Gastrocnemius medialis (tissue), 4 donors: ENCODE measurements at regions not wholly inside any gene's neighbourhood (a gene's known extent, or its start where the extent isn't known, plus 50 kb on each side); places are given as distances from the start of the nearest gene placed in this dataset.

Experiments used
- ATAC-seq, 2 donors: fragments of 150-250 bp; one replicate each; pipeline ENCODE4 v1.9.1; 2016
- DNase-seq, 2 donors: peaks; one replicate each; pipeline ENCODE4 v3.0.0-alpha.2; 2019
- H3K27ac ChIP-seq, 4 donors: fragments of 200-600 bp; sonication (generic); 1 replicate in 1 of 4; 2 replicates in 3 of 4; pipeline ENCODE4 v1.5.1; 2016 to 2018; ENCODE audit warnings: mild to moderate bottlenecking in 2 of 4, moderate library complexity in 1 of 4
- H3K27me3 ChIP-seq, 3 donors: fragments of 200-600 bp; sonication (generic) in 2 of 3; 1 replicate in 1 of 3; 2 replicates in 2 of 3; pipeline versions ENCODE4 v1.5.1 to v1.6.0; 2016 to 2019; ENCODE audit warnings: mild to moderate bottlenecking in 1 of 3, moderate library complexity in 1 of 3
- H3K36me3 ChIP-seq, 2 donors: fragments of 200-600 bp; sonication (generic) in 1 of 2; one replicate each; pipeline ENCODE4 v1.5.1; 2017 to 2018
- H3K4me1 ChIP-seq, 2 donors: fragments of 200-600 bp; sonication (generic) in 1 of 2; one replicate each; pipeline ENCODE4 v1.5.1; 2016 to 2017; ENCODE audit warnings: mild to moderate bottlenecking in 2 of 2
- H3K4me3 ChIP-seq, 4 donors: fragments of 200-600 bp; sonication (generic) in 3 of 4; 1 replicate in 1 of 4; 2 replicates in 3 of 4; pipeline ENCODE4 v1.5.1; 2016 to 2019; ENCODE audit warnings: mild to moderate bottlenecking in 2 of 4
- H3K9me3 ChIP-seq, 3 donors: fragments of 200-600 bp; sonication (generic) in 2 of 3; 1 replicate in 1 of 3; 2 replicates in 2 of 3; pipeline ENCODE4 v1.5.1; 2016 to 2019
- POLR2A ChIP-seq, 2 donors: fragments of 450-650 bp; IDR thresholded peaks; one replicate each; pipeline ENCODE4 v1.6.1; 2017; ENCODE audit warnings: antibody characterized with exemption in 2 of 2, mild to moderate bottlenecking in 2 of 2, moderate library complexity in 2 of 2
- in situ Hi-C, 4 donors: fragments of 200-750 bp; cut with MboI; loops; one replicate each; pipeline versions ENCODE4 v1.15.0 to v1.8.0; 2017; ENCODE audit warnings: low sequenced_read_pairs in 4 of 4
- intact Hi-C: fragments of 100-400 bp; cut with DNase I; formaldehyde crosslinking; loops from one replicate; pipeline ENCODE4 v1.15.1; 2023; ENCODE audit warnings: low total_unique reads
- TF ChIP-seq, protein P1 (sequence below), 5 experiments: fragments of 450-650 bp in 3 of 5; fragments of 200-600 bp in 2 of 5; sonication (generic) in 2 of 5; IDR thresholded peaks in 4 of 5; conservative IDR thresholded peaks in 1 of 5; 1 replicate in 4 of 5; 2 replicates in 1 of 5; pipeline ENCODE4 v1.5.1; 2016 to 2019; ENCODE audit warnings: antibody characterized with exemption in 5 of 5, mild to moderate bottlenecking in 3 of 5, moderate library complexity in 3 of 5

DNA sequence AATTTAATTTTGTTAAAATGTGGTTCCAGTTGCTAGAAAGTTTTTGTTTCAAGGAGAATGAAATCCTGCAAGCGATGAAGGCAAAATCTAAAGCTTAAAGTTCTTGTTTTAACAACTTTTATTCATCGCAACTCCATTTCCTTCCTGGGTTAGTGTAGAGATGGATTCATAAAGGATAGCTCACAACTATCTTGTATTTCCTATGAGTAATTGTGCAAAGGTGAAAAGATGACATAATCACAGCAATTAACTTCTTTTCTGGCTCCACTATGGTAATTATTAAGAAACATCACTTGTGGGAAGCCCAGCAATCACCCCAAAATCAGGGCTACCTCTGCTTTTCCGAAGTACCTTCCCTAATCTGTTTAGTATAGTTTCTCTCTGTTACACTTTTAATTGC lies 80.8 kb upstream of the SEMA6A start:
- Histone ChIP-seq H3K27ac (no peak overlapping the region), H3K36me3 (no peaks in the 10 kb centered on the region), H3K27me3 (peaks cover 0 to under 1% (median 0%) of the 10 kb centered on the region in 3 donors), H3K9me3 (no peaks in the 10 kb centered on the region), H3K4me1 (peaks cover 4 to 6% of the 10 kb centered on the region in 2 donors), H3K4me3 (no peak overlapping the region)
- in situ Hi-C loops: no loop called here
- no peak for DNase-seq
- intact Hi-C loops: no loop called here
- no peak for ATAC-seq
- TF ChIP-seq POLR2A (IDR thresholded peaks at IDR 0.05): no peak
- TF ChIP-seq, protein P1, sequence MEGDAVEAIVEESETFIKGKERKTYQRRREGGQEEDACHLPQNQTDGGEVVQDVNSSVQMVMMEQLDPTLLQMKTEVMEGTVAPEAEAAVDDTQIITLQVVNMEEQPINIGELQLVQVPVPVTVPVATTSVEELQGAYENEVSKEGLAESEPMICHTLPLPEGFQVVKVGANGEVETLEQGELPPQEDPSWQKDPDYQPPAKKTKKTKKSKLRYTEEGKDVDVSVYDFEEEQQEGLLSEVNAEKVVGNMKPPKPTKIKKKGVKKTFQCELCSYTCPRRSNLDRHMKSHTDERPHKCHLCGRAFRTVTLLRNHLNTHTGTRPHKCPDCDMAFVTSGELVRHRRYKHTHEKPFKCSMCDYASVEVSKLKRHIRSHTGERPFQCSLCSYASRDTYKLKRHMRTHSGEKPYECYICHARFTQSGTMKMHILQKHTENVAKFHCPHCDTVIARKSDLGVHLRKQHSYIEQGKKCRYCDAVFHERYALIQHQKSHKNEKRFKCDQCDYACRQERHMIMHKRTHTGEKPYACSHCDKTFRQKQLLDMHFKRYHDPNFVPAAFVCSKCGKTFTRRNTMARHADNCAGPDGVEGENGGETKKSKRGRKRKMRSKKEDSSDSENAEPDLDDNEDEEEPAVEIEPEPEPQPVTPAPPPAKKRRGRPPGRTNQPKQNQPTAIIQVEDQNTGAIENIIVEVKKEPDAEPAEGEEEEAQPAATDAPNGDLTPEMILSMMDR (IDR thresholded peaks at IDR 0.05 in 4 of 5, conservative IDR thresholded peaks at IDR 0.05 in 1 of 5): no peak

DNA sequence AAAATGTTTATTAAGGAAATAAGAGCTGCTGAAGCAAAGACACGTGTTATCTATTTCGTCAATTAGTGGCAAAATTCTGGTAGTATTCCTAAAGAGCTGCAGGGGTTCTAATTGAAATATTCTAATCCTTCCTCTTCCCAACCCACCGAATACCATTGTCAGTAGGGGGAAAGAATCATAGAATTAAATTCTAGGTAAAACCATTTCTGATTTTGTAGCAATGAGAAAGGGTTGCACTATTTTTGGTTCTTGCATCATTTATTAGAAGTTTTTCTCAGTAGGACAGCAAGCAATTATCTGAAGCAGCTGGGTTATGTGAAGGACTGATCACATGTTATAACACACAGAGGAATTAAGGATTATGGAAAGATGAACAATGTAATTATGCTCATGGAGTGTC lies 80.3 kb upstream of the SEMA6A start:
- intact Hi-C loops (no loop called here), in situ Hi-C loops (no loop called here)
- Histone ChIP-seq H3K4me1 (peaks cover 4 to 6% of the 10 kb centered on the region in 2 donors), H3K9me3 (no peaks in the 10 kb centered on the region), H3K27me3 (peaks cover 0 to 4% (median 0%) of the 10 kb centered on the region in 3 donors), H3K4me3 (no peak overlapping the region), H3K27ac (no peak overlapping the region), H3K36me3 (no peaks in the 10 kb centered on the region)
- ATAC-seq (no peak), DNase-seq (no peak)
- TF ChIP-seq, protein P1 (IDR thresholded peaks at IDR 0.05 in 4 of 5, conservative IDR thresholded peaks at IDR 0.05 in 1 of 5): no peak
- TF ChIP-seq POLR2A (IDR thresholded peaks at IDR 0.05): no peak

DNA sequence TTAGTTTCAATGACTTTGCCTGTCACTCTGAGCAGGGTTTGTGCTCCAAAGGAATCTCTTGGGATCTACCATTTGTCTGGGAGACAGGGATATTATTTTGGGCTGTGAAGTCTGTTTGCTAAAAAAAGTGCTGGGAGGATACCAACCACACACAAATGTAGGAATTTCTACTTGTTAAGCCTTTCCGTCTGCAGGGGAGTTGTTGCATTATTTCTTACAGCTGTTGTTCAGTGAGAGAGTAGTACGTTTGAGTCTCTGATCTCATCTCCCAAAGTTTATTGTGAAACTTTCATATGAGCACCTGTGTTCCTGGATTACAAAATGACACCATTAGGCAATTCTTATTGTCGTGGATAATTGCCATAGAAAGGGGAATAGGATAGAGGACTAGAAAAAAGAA lies 78.3 kb upstream of the SEMA6A start:
- intact Hi-C loops (loop anchor here (2.0 kb wide), 2 partner anchors 78 to 118 kb away; partner anchors contain the start of gene SEMA6A), in situ Hi-C loops (no loop called here)
- H3K27me3 ChIP-seq: peaks cover 0 to 4% (median 0%) of the 10 kb centered on the region in 3 donors
- ATAC-seq (peak; percentile 80 to 85), DNase-seq (no peak)
- H3K27ac ChIP-seq: peak overlapping the region in 2 of 4 donors; percentile 24 to 56
- TF ChIP-seq, protein P1 (IDR thresholded peaks at IDR 0.05 in 4 of 5, conservative IDR thresholded peaks at IDR 0.05 in 1 of 5): no peak
- H3K4me3 ChIP-seq: no peak overlapping the region
- no peaks in the 10 kb centered on the region for H3K36me3 ChIP-seq
- H3K9me3 ChIP-seq: no peaks in the 10 kb centered on the region
- H3K4me1 ChIP-seq: peaks cover 4 to 6% of the 10 kb centered on the region in 2 donors

DNA sequence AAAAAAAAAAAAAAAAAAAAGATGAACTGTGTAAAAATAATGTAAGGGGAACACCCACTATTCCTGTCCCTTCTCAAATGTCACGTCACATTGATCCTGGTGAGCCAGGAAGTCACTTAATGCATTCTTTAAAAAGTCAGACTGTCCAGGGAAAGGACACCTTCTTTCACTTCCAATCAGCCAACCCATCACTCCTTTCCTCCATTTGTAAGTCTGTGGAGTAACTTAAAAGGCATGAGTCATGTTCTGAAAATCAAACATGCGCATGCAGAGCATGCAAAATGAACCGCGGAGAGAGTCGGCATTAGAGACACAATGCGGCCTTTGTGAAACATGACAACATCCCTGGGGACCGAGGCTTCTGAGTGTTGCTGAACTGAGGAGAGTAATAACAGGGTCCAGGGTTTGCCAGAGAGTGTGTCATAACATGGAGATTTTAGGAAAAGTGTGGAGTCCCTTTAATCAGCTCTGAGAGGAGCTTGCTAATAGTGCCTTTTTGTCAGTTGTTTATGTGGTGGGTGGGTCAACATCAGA lies 77.6 kb upstream of the SEMA6A start:
- ATAC-seq (peak; percentile 77 to 83), DNase-seq (peak; percentile 51 to 71)
- H3K9me3 ChIP-seq: no peaks in the 10 kb centered on the region
- intact Hi-C loops (loop anchor here (2.0 kb wide), 2 partner anchors 77 to 119 kb away; partner anchors contain the start of gene SEMA6A), in situ Hi-C loops (no loop called here)
- no peaks in the 10 kb centered on the region for H3K36me3 ChIP-seq
- H3K27me3 ChIP-seq: peaks cover 0 to 4% (median 0%) of the 10 kb centered on the region in 3 donors
- peak overlapping the region in 2 of 4 donors; percentile 24 to 56 for H3K27ac ChIP-seq
- H3K4me3 ChIP-seq: no peak overlapping the region
- H3K4me1 ChIP-seq: peaks cover 4 to 6% of the 10 kb centered on the region in 2 donors
- no peak for TF ChIP-seq POLR2A (IDR thresholded peaks at IDR 0.05)
- TF ChIP-seq, protein P1 (IDR thresholded peaks at IDR 0.05 in 4 of 5, conservative IDR thresholded peaks at IDR 0.05 in 1 of 5): no peak
